GM18498 (cell line): ENCODE measurements at regions not wholly inside any gene's neighbourhood (a gene's known extent, or its start where the extent isn't known, plus 50 kb on each side); places are given as distances from the start of the nearest gene placed in this dataset.
"Not testable (repeated sequence)": the region's sequence is repeated elsewhere in the genome, so short reads cannot be mapped to it uniquely, and the experiment has no call there.

Source experiments
- ATAC-seq: cut with Tn5 transposase; IDR thresholded peaks from one replicate; pipeline ENCODE4 v1.9.1; 2021; ENCODE audit warnings: mild to moderate bottlenecking, moderate library complexity; ENCODE audit not compliant: unreplicated experiment

GRCh38 chr1:245031041-245031440 is 123.7 kb upstream of the KIF26B start:
- ATAC-seq, result no peak

DNA sequence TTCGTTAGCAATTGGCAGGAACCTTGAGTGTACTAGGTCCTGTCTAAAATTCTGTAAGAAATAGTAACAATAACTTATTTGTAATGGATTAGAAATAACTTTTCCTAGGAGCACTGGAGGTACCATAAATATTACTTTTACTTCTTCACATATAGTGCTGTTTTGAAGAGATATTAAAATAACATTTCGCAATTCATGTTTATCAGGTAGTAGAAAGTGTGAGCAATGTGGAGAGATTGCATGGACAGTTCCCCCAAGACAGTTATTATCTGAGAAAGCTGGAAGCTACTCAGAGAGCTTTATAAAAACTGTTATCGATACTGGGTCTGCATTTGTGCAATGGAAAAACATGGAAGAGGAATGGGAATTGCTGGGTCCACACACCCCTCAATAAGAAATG is 128.5 kb upstream of the KIF26B start:
- no peak for ATAC-seq

DNA sequence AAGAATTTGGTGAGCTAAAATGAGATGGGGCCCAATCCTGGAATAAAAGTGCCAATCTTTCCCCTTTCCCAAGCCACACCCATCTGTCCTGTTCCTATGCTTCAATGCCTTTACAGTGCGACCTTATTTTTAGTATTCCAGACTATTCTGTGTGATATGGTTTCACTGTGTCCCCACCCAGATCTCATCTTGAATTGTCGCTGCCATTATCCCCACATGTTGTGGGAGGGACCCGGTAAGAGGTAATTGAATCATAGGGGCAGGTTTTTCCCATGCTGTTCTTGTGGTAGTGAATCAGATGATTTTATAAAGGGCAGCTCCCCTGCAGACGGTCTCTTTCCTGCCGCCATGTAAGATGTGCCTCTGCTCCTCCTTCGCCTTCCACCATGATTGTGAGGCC is 129.3 kb upstream of the KIF26B start:
- no peak for ATAC-seq

GRCh38 chr1:245023222-245023621 is 131.6 kb upstream of the KIF26B start:
- no peak for ATAC-seq

GRCh38 chr1:245019910-245020486 is 134.8 kb upstream of the KIF26B start:
- no peak for ATAC-seq

GRCh38 chr1:245016700-245017099 is 138.1 kb upstream of the KIF26B start:
- no peak for ATAC-seq

DNA sequence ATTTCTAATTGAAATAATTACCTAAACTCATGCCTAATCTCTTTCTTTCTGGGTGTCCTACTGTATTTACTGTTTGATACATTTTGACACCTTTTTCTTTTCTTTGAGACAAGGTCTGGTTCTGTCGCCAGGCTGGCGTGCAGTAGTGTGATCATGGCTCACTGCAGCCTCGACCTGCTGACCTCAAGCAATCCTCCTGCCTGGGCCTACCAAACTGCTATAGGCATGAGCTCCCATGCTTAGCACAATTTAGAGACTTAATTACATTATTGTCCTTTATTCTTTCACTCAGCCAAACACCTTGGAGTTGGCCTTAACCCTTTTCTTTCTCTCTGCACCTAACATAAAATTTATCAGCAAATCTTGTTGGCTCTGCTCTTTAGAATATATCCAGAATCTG is 139.8 kb upstream of the KIF26B start:
- ATAC-seq, result no peak

DNA sequence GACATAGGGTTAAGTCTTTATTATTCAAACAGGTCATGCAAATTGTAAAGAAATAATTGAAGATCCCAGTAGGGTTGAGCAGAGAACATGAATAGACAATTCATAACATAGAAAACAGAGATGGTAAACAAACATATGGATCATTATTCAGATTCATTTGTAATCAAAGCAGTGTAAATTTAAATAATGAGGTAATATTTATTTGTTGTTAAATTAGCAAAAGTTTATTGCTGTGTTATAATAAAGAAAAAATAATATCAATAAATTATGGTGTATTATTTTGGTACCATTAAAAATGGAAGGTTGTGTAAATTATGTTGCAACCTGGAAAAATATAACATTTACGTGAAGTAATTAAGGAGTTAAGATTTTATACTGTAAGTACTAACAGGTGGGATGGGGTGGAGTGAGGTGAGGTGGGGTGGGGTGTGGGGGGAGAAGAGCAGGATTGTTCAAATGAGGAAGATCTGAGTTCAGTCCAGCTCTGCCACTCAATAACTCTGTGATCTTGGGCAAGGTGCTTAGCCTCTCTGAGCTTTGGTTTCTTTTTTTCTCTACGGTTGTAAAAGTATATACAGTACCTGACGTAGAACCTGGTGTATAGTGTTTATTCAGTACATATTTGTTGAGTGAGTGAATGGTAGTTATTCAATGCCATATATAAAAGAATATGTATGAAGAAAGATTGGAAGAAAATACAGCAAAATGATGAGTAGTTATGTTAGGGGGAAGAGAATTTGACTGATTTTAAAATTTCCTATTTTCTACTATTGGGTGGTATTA is 140.3 kb upstream of the KIF26B start:
- no peak for ATAC-seq

- no peak for ATAC-seq
Measured at GRCh38 chr1:245010018-245010614, 144.7 kb upstream of the KIF26B start.

DNA sequence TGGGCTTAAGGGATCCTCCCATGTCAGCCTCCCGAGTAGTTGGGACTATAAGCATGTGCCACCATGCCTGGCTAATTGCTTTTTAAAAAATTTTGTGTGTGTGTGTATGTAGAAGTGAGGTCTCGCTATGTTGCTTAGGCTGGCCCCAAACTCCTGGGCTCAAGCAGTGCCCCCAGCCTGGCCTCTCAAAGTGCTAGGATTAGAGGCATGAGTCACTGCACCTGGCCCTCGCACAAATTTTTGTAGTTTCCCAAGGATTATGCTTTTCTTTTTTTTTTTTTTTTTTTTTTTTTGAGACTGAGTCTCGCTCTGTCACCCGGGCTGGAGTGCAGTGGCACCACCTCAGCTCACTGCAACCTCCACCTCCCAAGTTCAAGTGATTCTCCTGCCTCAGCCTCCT is 144.4 kb upstream of the HNRNPU start:
- ATAC-seq, result no peak

GRCh38 chr1:245007852-245008251 is 143.5 kb upstream of the HNRNPU start:
- ATAC-seq, result no peak

GRCh38 chr1:245003246-245003645 is 138.9 kb upstream of the HNRNPU start:
- ATAC-seq, result no peak

DNA sequence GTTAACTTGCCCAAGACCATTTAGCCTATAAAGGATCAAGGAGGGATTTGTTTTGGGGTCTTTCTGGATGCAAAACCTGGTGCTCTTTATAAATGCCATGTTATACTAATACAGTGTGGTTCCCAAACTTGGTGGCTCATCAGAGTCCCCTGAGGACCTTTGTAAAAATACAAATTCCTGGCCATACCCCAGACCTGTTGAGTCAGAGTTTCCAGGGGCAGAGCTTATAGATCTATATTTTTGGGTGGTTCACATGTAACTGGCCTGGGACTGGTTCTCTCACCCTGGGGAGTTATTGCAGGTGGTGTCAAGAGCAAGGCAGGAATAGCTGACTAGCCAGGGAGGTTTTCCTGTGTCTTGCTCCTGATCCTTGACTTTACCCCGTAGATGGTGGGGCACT is 136.9 kb upstream of the HNRNPU start:
- no peak for ATAC-seq

- no peak for ATAC-seq
Measured at GRCh38 chr1:245000872-245001188, 136.5 kb upstream of the HNRNPU start.

- not testable (repeated sequence) for ATAC-seq
Measured at GRCh38 chr1:244999644-245000043, 135.3 kb upstream of the HNRNPU start.

GRCh38 chr1:244998717-244999346 is 134.5 kb upstream of the HNRNPU start:
- ATAC-seq, result no peak

DNA sequence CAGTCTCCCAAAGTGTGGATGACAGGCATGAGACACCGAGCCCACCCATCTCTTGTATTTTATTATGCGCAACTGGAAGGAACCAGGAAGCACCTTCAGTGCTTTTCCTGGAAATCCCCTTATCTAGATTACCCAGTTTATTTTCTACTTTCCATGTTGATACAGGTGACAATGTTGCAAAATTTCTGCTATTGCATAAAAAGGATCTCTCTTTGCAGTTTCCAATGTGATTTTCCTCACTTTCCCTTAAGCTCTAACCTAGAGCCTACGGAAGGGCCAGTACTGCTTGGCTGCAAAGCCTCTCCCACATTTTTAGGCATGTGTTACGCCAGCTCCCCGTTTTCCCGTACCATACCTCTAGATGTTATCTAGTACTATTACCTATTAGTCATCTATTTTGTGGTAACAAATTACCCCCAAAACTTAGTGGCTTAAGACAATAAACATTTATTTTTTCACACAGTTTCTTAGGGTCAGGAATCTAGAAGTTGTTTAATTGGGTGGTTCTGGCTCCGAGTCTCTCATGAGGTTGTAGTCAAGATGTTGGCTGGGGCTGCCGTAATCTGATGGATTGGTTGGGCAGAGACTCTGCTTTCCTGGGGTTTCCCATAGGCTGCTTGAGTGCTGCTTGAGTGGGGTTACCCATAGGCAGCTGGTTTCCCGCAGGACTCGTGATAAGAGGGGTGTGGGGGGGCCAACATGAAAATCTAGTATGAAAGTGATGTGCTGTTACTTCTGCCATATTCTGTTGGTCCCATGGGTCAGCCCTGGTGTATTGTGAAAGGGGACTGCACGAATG is 131.5 kb upstream of the HNRNPU start:
- no peak for ATAC-seq

DNA sequence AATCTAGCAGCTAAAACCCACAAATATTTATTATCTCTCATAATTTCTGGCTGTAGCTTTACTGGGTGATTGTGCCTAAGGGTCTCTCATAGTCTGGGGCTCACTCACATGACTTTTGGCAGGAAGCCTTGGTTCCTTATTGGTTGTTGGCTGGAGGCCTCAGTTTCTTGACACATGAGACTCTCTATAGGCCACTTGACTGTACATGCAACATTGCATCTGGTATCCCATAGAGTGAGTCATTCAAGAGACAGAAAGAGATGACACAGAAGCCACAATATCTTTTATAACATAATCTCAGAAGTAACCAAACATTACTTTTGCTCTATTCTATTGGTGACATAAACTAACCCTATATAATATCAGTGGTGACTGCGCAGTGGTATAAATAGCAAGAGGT is 128.5 kb upstream of the HNRNPU start:
- no peak for ATAC-seq

GRCh38 chr1:244989813-244990212 is 125.5 kb upstream of the HNRNPU start:
- ATAC-seq, result no peak

DNA sequence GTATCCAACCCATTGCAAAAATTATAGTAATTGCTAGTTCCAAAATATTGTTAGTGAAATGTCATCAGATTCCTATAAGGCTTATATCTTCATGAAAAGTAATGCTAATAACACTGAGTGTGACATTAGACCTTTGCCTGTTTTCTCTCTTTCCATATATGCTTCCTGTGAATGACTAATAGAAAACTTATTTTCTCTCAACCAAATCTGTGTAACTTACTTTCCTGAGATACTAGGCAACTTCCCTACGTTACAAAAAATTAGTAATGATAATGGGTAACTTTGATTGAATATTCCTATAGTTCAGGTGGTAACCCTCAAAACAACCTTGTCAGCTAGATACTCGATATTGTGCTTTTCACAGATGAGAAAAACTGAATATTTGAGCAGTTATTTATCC is 124.2 kb upstream of the HNRNPU start:
- no peak for ATAC-seq

- no peak for ATAC-seq
Measured at GRCh38 chr1:244980605-244981004, 116.3 kb upstream of the HNRNPU start.
